ENCODE measurements at regions not wholly inside any gene's neighbourhood (a gene's known extent, or its start where the extent isn't known, plus 50 kb on each side); places are given as distances from the start of the nearest gene placed in this dataset.
A peak's percentile ranks its signal among the peaks of the same experiment; 100 is the strongest.
"Not testable (repeated sequence)": the region's sequence is repeated elsewhere in the genome, so short reads cannot be mapped to it uniquely, and the experiment has no call there.

DNA sequence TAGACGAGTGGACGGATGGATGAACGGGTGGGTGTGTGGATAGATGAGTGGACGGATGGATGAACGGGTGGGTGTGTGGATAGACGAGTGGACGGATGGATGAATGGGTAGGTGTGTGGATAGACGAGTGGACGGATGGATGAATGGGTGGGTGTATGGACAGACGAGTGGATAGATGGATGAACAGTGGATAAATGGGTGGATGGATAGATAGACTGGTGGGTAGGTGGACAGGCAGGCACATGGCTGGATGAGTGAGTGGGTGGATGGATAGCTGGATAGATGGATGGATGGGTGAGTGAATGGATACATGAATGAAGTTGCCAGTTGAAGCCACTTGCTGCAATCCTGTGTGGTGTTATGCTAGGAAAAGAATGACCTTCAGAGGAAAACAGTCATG, 107.5 kb downstream of the NPIPB11 start:
- not testable (repeated sequence) for H3K9ac ChIP-seq (ENCODE audit: low read depth, low read length); H3K9me3 ChIP-seq (ENCODE audit: control insufficient read depth, insufficient read depth, low read length); H3K36me3 ChIP-seq (ENCODE audit: insufficient read depth, low read length); H3K4me1 ChIP-seq (ENCODE audit: insufficient read depth, low read length)

DNA sequence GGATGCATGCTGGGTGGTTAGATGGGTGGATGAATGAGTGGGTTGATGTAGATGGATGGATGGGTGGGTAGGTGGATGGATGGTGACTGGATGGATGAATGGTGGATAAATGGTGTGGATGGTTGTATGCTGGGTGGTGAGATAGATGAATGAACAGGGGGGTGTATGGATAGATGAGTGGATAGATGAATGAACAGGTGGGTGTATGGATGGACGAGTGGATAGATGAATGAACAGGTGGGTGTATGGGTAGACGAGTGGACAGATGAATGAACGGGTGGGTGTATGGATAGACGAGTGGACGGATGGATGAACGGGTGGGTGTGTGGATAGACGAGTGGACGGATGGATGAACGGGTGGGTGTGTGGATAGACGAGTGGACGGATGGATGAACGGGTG, 108.2 kb downstream of the NPIPB11 start:
- H3K9me3 ChIP-seq (ENCODE audit: control insufficient read depth, insufficient read depth, low read length); H3K36me3 ChIP-seq (ENCODE audit: insufficient read depth, low read length); H3K9ac ChIP-seq (ENCODE audit: low read depth, low read length); H3K4me1 ChIP-seq (ENCODE audit: insufficient read depth, low read length): not testable (repeated sequence)

DNA sequence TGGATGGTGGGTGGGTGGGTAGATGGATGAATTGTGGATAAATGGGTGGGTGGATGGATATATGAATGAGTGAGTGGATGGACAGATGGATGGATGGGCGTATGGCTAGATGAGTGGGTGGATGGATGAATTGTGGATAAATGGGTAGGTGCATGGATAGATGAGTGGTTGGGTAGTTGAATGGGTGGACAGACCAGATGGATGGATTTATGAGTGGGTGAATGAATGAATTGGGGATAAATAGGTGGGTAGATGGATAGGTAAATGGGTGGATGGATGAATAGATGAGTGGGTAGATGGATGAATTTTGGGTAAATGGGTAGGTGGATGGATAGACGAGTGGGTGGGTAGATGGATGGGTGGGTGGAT, 108.7 kb downstream of the NPIPB11 start:
- H3K9me3 ChIP-seq (ENCODE audit: control insufficient read depth, insufficient read depth, low read length); H3K36me3 ChIP-seq (ENCODE audit: insufficient read depth, low read length); H3K4me1 ChIP-seq (ENCODE audit: insufficient read depth, low read length); H3K9ac ChIP-seq (ENCODE audit: low read depth, low read length): not testable (repeated sequence)

DNA sequence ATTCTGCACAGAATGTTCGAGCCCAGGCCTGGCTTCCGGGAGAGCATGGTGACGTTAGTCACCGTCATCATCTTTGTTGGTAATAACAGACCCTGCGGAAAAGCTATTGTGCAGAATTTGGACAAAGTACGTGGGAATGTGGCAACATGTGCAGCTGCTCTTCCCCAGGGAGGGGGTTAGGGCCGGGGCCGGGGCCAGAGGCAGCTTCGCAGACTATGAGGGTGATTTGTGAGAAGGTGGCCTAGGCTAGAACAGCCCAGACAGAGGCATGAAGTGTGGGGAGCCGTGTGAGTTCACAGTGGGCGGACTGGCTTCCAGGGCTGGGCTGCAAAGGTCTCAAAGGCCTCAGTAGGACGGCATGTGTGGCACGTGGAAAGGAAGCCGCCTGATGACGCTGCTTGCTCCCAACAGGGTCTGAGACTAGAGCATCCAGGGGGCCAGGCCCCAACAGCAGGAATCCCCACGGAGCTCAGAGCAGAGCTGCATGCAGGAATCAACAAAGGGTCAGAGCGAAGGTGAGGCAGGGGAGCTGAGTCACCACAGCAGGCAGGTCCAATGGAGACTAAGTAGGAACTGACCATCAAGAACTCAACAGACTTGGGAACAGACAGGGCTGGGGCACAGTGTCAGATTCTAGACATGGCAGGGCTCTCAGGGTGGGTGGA, 109.2 kb downstream of the NPIPB11 start:
- H3K36me3 ChIP-seq (ENCODE audit: insufficient read depth, low read length); H3K9ac ChIP-seq (ENCODE audit: low read depth, low read length); H3K4me1 ChIP-seq (ENCODE audit: insufficient read depth, low read length); H3K9me3 ChIP-seq (ENCODE audit: control insufficient read depth, insufficient read depth, low read length): not testable (repeated sequence)

DNA sequence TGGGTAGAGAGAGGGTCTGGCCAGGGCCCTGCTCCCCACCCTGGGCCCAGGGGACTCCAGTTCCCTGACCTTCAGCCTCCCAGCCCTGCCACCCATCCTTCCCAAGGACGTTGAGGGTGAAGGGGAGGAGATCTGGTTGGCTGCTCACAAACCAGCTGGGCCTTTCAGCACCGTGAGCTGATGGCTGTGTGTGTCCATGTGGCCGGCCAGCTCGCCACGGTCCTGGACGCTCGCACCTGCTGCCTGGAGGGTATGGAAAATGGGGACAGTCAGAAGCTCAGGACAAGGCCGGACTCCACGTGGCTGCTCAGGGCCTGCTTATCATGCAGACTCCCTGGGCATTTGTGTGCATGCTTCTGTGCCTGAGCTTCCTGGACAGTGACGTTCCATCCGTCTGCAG, 110.3 kb downstream of the NPIPB11 start:
- H3K4me1 ChIP-seq (ENCODE audit: insufficient read depth, low read length); H3K9ac ChIP-seq (ENCODE audit: low read depth, low read length); H3K36me3 ChIP-seq (ENCODE audit: insufficient read depth, low read length); H3K9me3 ChIP-seq (ENCODE audit: control insufficient read depth, insufficient read depth, low read length): not testable (repeated sequence)

DNA sequence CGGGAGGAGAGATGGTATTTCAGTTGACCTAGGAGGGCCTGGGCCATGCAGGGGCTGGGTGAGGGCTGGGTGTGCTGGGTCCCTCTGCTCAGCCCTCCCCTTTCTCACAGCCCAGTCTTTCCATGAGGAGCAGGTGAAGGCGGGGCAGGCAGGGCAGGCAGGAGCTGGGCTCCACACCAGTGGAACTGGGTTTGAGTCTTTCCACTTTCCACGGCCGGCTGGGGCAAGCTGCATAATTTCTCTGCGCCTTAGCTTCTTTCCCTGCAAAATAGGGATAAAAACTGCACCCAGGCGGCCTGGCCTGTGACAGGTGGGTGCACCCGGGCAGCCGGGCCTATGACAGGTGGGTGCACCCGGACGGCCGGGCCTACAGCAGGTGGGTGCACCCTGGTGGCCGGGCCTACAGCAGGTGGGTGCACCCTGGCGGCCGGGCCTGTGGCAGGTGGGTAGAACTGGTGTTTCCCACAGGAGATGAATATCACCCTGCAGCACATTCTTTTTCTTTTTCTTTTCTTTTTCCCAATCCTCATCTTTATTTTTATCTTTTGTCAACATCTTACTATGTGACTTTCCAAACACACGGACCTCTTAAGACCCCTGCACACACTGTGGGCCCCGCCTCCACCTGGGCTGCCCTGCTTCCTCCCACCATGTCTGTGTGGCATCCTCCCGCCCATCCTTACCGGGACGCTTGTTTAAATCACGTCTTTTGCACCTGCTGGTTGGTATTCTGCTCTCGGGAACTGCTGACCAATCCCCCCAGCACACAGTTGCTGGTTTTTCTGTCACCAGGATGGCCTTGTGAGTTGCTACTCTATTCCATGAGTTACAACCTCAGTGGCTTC, 111.3 kb downstream of the NPIPB11 start:
- not testable (repeated sequence) for H3K4me1 ChIP-seq (ENCODE audit: insufficient read depth, low read length); H3K9ac ChIP-seq (ENCODE audit: low read depth, low read length); H3K9me3 ChIP-seq (ENCODE audit: control insufficient read depth, insufficient read depth, low read length); H3K36me3 ChIP-seq (ENCODE audit: insufficient read depth, low read length)

DNA sequence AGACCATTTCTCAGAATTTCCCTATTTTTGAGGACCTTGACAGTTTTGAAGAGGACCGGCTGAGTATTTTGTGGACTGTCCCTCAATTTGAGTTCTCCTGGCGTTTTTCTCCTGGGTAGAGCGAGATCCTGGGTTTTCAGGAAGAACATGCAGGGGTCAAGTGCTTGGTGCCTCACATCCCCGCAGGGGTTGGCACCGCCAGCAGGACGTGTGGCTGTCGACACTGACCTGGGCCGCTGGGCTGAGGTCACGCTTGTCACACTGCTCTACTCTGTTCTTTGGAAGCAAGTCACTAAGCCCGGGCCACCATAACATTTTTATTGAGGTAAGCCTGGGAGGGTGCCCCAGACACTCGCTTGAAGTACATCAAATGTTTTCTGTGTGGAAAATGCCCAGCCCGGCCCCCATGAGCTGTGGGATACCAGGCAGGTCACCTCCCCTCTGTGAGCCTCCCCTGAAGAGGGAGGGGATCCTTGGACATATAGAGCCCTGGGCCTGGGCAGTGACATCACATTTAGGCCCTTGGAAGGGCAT, 112.0 kb downstream of the NPIPB11 start:
- H3K9ac ChIP-seq (ENCODE audit: low read depth, low read length); H3K9me3 ChIP-seq (ENCODE audit: control insufficient read depth, insufficient read depth, low read length); H3K36me3 ChIP-seq (ENCODE audit: insufficient read depth, low read length); H3K4me1 ChIP-seq (ENCODE audit: insufficient read depth, low read length): not testable (repeated sequence)

DNA sequence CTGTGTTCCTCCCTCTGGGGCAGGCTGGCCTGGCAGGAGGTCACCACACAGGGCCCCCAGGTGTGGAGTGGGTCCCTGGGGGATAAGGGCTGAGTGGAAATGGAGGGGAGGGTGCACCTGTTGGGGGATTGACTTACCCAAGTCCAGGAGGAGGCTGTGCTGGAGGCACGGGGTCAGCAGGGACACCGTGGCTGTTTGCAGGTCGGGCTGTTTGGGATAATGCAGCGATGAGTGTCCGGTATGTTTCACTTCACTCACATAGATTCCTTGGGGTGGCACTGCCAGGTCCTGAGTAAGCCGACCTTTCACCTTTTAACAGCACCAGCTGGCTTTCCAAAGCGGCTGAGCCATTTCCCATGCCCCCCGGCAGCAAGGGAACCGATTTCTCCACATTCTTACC, 113.0 kb downstream of the NPIPB11 start:
- not testable (repeated sequence) for H3K9ac ChIP-seq (ENCODE audit: low read depth, low read length); H3K36me3 ChIP-seq (ENCODE audit: insufficient read depth, low read length); H3K9me3 ChIP-seq (ENCODE audit: control insufficient read depth, insufficient read depth, low read length); H3K4me1 ChIP-seq (ENCODE audit: insufficient read depth, low read length)

DNA sequence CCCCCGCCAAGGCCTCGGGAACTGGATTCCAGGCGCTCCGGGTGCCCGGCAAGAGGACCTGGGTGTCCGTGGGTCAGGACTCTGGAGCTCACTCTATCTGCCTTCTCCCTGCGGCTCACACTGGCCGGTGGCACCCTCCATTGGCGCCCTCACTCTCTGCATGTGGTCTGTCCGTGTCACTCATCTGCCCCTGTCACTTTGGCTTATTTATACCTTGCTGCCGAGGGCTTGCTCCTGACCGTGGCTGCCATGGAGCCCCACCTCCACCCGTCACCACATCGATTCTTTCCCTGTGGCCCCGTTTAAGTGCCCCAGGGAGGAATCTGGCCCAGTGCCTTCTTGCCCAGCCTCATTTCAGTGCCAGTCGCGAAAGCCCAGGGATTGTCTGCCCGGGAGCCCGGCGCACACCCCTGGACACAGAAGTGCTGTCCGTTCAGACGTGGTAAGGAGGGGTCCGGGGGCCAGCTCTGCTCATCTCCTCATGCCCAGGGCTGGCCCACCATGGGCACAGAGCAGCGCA, 113.5 kb downstream of the NPIPB11 start:
- not testable (repeated sequence) for H3K9me3 ChIP-seq (ENCODE audit: control insufficient read depth, insufficient read depth, low read length); H3K4me1 ChIP-seq (ENCODE audit: insufficient read depth, low read length); H3K9ac ChIP-seq (ENCODE audit: low read depth, low read length); H3K36me3 ChIP-seq (ENCODE audit: insufficient read depth, low read length)

DNA sequence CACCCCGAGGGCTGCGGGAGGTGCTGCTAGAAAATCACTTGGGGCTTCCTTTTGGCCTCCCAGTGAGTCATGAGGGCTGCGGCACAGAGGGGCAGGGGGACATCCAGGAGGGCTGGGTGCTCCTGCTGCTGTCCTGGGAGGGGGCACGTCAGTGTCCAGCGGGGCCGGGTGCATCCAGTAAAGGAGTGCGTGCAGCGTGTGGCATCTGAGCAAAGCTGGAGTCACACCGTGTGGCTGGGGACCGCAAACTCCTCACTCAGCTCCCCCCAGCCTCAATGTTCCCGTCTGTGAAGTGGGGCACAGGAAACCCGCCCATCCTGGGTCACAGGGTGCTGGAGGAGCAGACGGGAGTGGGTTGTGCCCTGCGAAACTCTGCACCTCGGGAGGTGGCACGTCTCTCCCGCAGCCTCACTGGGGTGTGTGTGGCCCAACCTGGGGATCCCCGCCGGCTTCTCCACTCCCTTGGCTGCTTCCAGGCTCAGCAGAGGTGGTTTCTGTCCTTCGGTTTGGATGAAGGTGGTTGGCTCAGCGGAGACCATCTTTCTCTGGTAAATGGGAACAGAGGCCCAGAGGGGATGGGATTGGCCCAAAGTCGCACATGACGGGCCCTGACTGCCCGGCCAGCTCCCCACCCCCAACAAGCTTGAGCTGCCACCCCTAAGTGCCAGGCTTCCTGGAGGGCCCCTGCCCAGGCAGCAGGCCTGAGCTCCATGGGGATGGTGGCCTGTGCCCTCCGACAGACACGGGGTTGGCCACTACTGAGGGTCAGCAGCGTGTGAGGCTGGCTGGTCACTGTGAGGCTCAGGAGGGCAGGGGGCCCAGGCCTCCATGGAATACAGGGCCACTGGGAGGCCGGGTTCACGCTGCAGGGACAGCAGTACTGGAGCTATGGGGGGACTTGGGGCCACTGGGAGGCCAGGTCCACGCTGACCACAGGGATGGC, 114.9 kb downstream of the NPIPB11 start:
- H3K9ac ChIP-seq (ENCODE audit: low read depth, low read length); H3K4me1 ChIP-seq (ENCODE audit: insufficient read depth, low read length); H3K9me3 ChIP-seq (ENCODE audit: control insufficient read depth, insufficient read depth, low read length); H3K36me3 ChIP-seq (ENCODE audit: insufficient read depth, low read length): not testable (repeated sequence)

DNA sequence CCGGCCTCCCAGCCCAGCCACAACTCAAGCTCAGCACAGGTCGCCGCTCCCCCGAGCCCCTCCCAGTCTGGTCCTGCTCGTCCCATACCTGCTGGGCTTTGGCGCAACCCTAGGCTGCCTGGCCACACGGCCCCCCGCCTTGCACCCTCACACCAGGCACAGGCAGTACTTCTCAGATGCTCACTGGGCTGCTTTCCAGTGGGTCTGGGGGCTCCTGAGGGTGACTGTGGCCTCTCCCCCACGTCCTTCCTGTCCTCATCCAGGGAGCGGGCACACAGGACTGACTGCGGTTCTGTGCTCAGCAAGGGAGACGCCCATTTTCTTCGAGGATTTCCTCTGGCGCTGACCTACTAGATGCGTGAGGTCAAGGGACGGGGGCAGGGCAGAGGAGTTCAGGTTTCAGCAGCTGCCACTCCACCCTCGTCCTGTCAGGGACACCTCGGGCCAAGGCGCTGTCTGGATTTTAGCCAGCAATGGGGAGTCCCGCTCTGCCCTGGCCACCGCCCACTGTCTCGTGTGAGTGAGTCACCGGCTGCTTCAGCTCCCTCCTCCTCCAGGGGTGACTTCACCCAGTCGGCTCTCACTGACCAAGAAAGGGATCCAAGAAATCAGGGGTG, 115.8 kb downstream of the NPIPB11 start:
- no peaks in the 10 kb centered on the region for H3K9me3 ChIP-seq (ENCODE audit: control insufficient read depth, insufficient read depth, low read length)
- H3K4me1 ChIP-seq (ENCODE audit: insufficient read depth, low read length): no peaks in the 10 kb centered on the region; the same call in 1 of the 2 replicates
- no peaks in the 10 kb centered on the region; the same call in 1 of the 2 replicates for H3K36me3 ChIP-seq (ENCODE audit: insufficient read depth, low read length)
- peak overlapping the region; percentile 25; the same call in 1 of the 2 replicates for H3K9ac ChIP-seq (ENCODE audit: low read depth, low read length)

DNA sequence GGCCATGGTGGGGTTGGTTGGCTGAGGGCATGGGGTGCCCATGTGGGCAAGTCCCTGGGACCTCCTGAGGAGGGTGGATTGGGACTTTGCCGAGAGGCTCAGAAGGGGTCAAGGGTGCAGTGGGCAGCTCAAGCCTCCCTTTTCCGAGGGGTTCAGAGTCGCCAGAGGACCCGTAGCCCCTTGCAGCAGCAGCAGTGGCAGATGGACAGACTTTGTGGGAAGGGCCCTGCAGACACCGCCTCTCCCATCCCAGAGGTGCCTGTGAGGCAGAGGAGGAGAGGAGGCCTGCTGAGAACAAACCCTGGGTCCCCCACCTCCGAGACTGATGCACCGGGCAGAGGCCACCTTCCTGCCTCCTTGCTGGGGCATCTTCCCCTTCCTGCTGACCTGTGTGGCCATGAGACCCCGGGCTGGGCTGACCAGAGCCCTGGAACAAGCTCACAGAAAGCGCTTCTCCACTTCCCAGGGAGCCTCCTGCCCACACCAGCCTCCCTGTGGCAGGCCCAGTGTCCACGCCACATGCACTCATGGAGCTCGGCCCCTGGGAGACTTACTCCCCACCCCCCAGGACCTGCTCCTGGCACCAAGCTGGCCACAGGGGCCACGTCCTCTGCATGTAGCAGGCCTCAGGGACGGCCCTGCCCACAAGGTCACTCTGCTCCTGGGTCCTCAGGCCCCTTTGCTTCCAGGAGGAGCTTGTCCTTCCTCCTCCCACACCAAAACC, 116.8 kb downstream of the NPIPB11 start:
- H3K9ac ChIP-seq (ENCODE audit: low read depth, low read length); H3K36me3 ChIP-seq (ENCODE audit: insufficient read depth, low read length); H3K9me3 ChIP-seq (ENCODE audit: control insufficient read depth, insufficient read depth, low read length); H3K4me1 ChIP-seq (ENCODE audit: insufficient read depth, low read length): not testable (repeated sequence)

DNA sequence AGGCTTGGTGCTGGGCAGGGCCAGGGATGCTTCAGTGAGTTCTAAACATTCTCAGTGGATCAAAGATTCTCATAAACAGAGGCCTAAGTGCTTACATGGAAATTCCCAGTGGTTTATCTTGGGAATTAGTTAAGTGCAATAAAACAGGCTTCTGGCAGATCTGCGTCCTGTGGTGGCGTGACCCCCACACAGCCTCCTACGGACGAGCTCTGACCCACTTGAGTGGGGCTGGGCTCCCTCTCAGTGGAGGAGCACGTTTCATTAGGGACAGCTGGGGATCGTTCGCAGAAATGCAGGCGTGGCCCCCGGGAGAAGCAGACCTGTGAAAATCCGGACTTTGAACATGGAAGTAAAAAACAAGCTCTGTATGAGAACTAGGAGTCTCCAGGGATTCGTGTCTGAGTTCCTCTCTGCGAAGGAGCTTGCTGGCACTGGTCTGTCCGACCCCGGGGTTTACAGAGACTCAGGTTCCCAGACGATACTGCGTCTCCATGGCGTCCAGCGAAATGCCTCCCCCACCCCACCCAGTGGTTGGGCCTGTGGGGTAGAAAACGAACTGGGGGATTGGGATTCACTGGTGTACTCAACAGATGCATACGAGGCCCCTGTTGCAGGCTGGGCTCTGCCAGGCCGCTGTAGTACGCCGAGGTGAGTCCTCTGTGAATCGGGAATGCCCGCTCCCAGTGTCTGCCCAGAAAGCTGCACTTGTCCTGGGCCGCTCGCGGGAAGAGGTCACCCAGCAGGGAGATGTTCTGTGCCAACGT, 117.6 kb downstream of the NPIPB11 start:
- H3K9me3 ChIP-seq (ENCODE audit: control insufficient read depth, insufficient read depth, low read length); H3K9ac ChIP-seq (ENCODE audit: low read depth, low read length); H3K36me3 ChIP-seq (ENCODE audit: insufficient read depth, low read length); H3K4me1 ChIP-seq (ENCODE audit: insufficient read depth, low read length): not testable (repeated sequence)
